ENCODE measurements at regions not wholly inside any gene's neighbourhood (a gene's known extent, or its start where the extent isn't known, plus 50 kb on each side); places are given as distances from the start of the nearest gene placed in this dataset.

DNA sequence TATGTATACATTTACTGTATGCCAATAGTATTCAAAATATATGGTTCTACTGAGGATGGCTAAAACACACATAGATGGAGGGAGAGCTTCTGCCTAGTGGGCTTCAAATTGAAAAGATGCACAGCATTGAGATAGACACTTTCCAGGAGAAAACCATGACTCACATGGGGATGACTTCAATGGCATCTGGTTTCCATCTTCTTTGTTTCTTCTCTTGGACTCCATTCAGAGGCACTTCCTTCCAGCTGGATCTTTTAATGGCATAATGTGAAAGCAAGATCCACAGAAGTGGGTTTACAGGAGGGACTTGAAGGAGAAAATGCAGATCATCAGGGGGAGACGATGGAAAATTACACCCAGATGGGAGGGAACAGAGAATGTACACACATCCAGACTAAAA, 84.9 kb downstream of the ZNF365 start:
- no peaks in the 10 kb centered on the region for H3K9me3 ChIP-seq (ENCODE audit: control insufficient read depth, low read length)
- no peak overlapping the region for H2AFZ ChIP-seq
- no peaks in the 10 kb centered on the region for H3K36me3 ChIP-seq (ENCODE audit: control insufficient read depth, insufficient read depth, low read length)
- no peak overlapping the region for H3K4me2 ChIP-seq (ENCODE audit: low read length)
- TF ChIP-seq, protein P1, sequence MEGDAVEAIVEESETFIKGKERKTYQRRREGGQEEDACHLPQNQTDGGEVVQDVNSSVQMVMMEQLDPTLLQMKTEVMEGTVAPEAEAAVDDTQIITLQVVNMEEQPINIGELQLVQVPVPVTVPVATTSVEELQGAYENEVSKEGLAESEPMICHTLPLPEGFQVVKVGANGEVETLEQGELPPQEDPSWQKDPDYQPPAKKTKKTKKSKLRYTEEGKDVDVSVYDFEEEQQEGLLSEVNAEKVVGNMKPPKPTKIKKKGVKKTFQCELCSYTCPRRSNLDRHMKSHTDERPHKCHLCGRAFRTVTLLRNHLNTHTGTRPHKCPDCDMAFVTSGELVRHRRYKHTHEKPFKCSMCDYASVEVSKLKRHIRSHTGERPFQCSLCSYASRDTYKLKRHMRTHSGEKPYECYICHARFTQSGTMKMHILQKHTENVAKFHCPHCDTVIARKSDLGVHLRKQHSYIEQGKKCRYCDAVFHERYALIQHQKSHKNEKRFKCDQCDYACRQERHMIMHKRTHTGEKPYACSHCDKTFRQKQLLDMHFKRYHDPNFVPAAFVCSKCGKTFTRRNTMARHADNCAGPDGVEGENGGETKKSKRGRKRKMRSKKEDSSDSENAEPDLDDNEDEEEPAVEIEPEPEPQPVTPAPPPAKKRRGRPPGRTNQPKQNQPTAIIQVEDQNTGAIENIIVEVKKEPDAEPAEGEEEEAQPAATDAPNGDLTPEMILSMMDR (IDR thresholded peaks at IDR 0.05) = no peak
- no peak overlapping the region for H3K4me3 ChIP-seq (ENCODE audit: low read depth, low read length)
- no peak overlapping the region for H3K9ac ChIP-seq
- H3K27me3 ChIP-seq (ENCODE audit: control insufficient read depth, insufficient read depth, low read length) = no peaks in the 10 kb centered on the region
- no peak overlapping the region for H3K27ac ChIP-seq
- H3K4me1 ChIP-seq = no peaks in the 10 kb centered on the region
- H3K79me2 ChIP-seq = no peaks in the 10 kb centered on the region

DNA sequence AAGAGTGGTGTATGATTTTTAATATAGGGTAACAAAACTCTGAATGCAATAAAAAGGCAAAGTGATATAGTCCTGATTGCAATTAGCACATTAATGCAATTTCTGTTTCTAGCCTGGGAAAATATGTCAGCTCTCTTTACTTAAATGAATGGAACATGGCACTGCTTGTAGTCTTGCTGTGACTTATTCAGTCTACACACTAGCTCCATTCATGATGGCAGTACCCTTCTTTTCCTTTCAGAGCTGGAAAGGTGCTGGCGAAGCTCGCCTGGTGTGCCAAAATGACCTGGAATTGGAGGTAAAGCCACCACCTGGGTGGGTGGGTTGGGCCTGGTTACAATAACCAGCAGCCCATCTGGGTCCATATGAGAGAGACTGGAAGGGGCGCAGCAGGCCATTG, 85.3 kb downstream of the ZNF365 start:
- TF ChIP-seq, protein P1 (IDR thresholded peaks at IDR 0.05) = no peak
- Histone ChIP-seq H3K9ac (no peak overlapping the region), H2AFZ (no peak overlapping the region), H3K36me3 (ENCODE audit: control insufficient read depth, insufficient read depth, low read length) (no peaks in the 10 kb centered on the region), H3K27me3 (ENCODE audit: control insufficient read depth, insufficient read depth, low read length) (no peaks in the 10 kb centered on the region), H3K9me3 (ENCODE audit: control insufficient read depth, low read length) (no peaks in the 10 kb centered on the region), H3K4me2 (ENCODE audit: low read length) (no peak overlapping the region), H3K79me2 (no peaks in the 10 kb centered on the region), H3K4me1 (no peaks in the 10 kb centered on the region), H3K4me3 (ENCODE audit: low read depth, low read length) (no peak overlapping the region), H3K27ac (no peak overlapping the region)

DNA sequence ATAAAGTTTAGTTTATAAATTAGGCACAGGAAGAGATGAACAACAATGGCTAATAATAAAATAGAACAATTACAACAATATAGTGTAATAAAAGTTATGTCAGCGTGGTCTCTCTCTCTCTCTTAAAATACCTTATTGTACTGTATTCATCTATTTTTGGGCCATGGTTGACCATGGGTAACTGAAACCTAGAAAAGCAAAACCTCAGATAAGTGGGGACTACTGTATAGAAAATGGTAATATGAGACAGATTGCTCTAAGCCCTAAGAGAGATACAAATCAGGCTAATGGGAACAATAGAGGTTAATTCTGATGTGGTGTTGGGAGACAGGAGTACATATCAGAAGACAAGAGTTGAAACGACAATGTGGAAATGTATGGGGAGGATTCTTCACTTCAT, 86.2 kb downstream of the ZNF365 start:
- H3K4me3 ChIP-seq (ENCODE audit: low read depth, low read length) = no peak overlapping the region
- H3K4me1 ChIP-seq = no peaks in the 10 kb centered on the region
- H3K4me2 ChIP-seq (ENCODE audit: low read length) = no peak overlapping the region
- H3K27me3 ChIP-seq (ENCODE audit: control insufficient read depth, insufficient read depth, low read length) = no peaks in the 10 kb centered on the region
- H3K27ac ChIP-seq = no peak overlapping the region
- H3K9me3 ChIP-seq (ENCODE audit: control insufficient read depth, low read length) = no peaks in the 10 kb centered on the region
- H3K36me3 ChIP-seq (ENCODE audit: control insufficient read depth, insufficient read depth, low read length) = no peaks in the 10 kb centered on the region
- no peak overlapping the region for H2AFZ ChIP-seq
- TF ChIP-seq, protein P1 (IDR thresholded peaks at IDR 0.05) = no peak
- no peaks in the 10 kb centered on the region for H3K79me2 ChIP-seq
- H3K9ac ChIP-seq = no peak overlapping the region

DNA sequence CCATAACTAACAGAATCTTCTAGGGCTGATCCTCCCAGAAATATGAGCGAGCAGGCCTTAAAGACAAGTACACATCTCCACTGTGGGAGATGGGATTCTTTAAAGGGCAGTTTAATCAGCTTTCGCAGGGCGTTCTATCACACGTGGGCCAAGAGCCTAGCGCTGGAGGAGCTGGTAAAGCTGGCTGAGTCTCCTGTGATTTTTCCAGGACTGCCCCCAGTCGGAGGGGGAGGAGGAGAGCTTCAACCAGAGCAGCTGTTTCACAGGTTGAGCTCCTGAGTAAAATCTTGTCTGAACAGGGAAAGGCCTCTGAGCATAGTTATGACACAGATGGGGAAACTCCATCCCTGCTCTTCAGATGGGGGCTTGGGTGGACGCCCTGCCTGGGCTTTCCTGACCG, 87.0 kb downstream of the ZNF365 start:
- H3K36me3 ChIP-seq (ENCODE audit: control insufficient read depth, insufficient read depth, low read length) = no peaks in the 10 kb centered on the region
- no peaks in the 10 kb centered on the region for H3K79me2 ChIP-seq
- H3K27me3 ChIP-seq (ENCODE audit: control insufficient read depth, insufficient read depth, low read length) = no peaks in the 10 kb centered on the region
- H3K9ac ChIP-seq = no peak overlapping the region
- no peak overlapping the region for H2AFZ ChIP-seq
- H3K4me1 ChIP-seq = no peaks in the 10 kb centered on the region
- H3K27ac ChIP-seq = no peak overlapping the region
- H3K4me3 ChIP-seq (ENCODE audit: low read depth, low read length) = no peak overlapping the region
- TF ChIP-seq, protein P1 (IDR thresholded peaks at IDR 0.05) = no peak
- H3K4me2 ChIP-seq (ENCODE audit: low read length) = no peak overlapping the region
- no peaks in the 10 kb centered on the region for H3K9me3 ChIP-seq (ENCODE audit: control insufficient read depth, low read length)

DNA sequence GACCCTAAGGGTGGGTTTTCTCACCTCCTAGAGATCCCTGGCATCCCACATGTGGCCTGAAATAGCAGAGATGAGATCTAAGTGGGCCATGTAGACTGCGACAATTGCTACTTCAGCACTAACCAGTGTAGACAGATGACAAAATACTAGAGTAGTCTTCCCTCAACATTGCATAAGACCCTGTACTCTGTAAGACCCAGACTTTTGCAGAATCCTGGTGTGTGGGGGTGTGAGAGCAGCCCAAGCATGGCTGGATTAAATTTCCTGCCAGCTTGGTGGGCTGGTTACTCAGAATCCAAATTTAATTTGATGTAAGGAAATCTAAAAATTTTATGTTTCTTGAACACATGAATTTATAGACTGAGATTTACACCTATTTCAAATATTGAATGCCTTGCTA, 88.3 kb downstream of the ZNF365 start:
- Histone ChIP-seq H3K79me2 (no peaks in the 10 kb centered on the region), H3K4me3 (ENCODE audit: low read depth, low read length) (no peak overlapping the region)
- TF ChIP-seq, protein P1 (IDR thresholded peaks at IDR 0.05) = no peak

More for the DNA sequence above, 88.3 kb downstream of the ZNF365 start:
- no peak overlapping the region for H3K27ac ChIP-seq
- H3K27me3 ChIP-seq (ENCODE audit: control insufficient read depth, insufficient read depth, low read length) = no peaks in the 10 kb centered on the region
- no peaks in the 10 kb centered on the region for H3K9me3 ChIP-seq (ENCODE audit: control insufficient read depth, low read length)
- H3K9ac ChIP-seq = no peak overlapping the region
- no peaks in the 10 kb centered on the region for H3K36me3 ChIP-seq (ENCODE audit: control insufficient read depth, insufficient read depth, low read length)
- no peak overlapping the region for H3K4me2 ChIP-seq (ENCODE audit: low read length)
- no peak overlapping the region for H2AFZ ChIP-seq
- H3K4me1 ChIP-seq = no peaks in the 10 kb centered on the region
